ENCODE measurements at regions not wholly inside any gene's neighbourhood (a gene's known extent, or its start where the extent isn't known, plus 50 kb on each side); places are given as distances from the start of the nearest gene placed in this dataset.

DNA sequence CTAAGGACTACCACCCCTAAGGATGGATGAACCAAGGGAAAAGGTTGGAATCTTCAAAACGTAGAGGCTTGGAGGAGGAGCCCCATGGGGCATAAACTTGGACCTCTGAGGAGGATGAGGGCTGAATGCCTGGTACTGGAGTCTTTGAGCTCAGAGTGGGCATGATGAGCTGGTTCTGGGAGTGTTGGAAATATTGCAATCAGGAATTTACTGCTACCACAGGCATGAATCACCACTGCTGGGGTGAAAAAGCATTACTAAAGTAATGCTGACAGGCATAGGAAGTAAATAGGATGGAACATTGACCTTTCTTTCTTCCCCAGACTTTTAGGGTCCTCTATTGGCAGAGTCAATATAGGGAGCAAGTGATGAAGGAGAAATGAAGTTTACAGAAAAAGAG lies 105.8 kb upstream of the RPS6KA3 start:
- TF ChIP-seq, protein P1, sequence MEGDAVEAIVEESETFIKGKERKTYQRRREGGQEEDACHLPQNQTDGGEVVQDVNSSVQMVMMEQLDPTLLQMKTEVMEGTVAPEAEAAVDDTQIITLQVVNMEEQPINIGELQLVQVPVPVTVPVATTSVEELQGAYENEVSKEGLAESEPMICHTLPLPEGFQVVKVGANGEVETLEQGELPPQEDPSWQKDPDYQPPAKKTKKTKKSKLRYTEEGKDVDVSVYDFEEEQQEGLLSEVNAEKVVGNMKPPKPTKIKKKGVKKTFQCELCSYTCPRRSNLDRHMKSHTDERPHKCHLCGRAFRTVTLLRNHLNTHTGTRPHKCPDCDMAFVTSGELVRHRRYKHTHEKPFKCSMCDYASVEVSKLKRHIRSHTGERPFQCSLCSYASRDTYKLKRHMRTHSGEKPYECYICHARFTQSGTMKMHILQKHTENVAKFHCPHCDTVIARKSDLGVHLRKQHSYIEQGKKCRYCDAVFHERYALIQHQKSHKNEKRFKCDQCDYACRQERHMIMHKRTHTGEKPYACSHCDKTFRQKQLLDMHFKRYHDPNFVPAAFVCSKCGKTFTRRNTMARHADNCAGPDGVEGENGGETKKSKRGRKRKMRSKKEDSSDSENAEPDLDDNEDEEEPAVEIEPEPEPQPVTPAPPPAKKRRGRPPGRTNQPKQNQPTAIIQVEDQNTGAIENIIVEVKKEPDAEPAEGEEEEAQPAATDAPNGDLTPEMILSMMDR (IDR thresholded peaks at IDR 0.05): no peak
- TF ChIP-seq POLR2A (IDR thresholded peaks at IDR 0.05): no peak
